ENCODE measurements at regions not wholly inside any gene's neighbourhood (a gene's known extent, or its start where the extent isn't known, plus 50 kb on each side); places are given as distances from the start of the nearest gene placed in this dataset.

GRCh38 chr15:93362821-93363220 lies 273.8 kb upstream of the RGMA start:
- peaks cover 29% of the 10 kb centered on the region for H3K9me3 Mint-ChIP-seq
- no peak for TF ChIP-seq CTCF (IDR thresholded peaks at IDR 0.05)
- peaks cover 1% of the 10 kb centered on the region; the same call in 1 of the 2 replicates for H3K27me3 Mint-ChIP-seq (ENCODE audit: insufficient read depth)
- DNase-seq = no peak
- no peaks in the 10 kb centered on the region for H3K36me3 Mint-ChIP-seq (ENCODE audit: low read depth)
- no peak overlapping the region for H3K4me3 Mint-ChIP-seq
- no peak overlapping the region for H3K27ac Mint-ChIP-seq
- H3K4me1 Mint-ChIP-seq (ENCODE audit: low read depth) = no peaks in the 10 kb centered on the region

- Mint-ChIP-seq H3K27ac (no peak overlapping the region), H3K27me3 (ENCODE audit: insufficient read depth) (peaks cover 1% of the 10 kb centered on the region; the same call in 1 of the 2 replicates), H3K36me3 (ENCODE audit: low read depth) (no peaks in the 10 kb centered on the region), H3K9me3 (peaks cover 35% of the 10 kb centered on the region), H3K4me3 (no peak overlapping the region), H3K4me1 (ENCODE audit: low read depth) (no peaks in the 10 kb centered on the region)
- DNase-seq = no peak
- TF ChIP-seq CTCF (IDR thresholded peaks at IDR 0.05) = no peak
These were observed 273.2 kb upstream of the RGMA start for GRCh38 chr15:93362203-93362602.

GRCh38 chr15:93361703-93362102 lies 272.7 kb upstream of the RGMA start:
- Mint-ChIP-seq H3K4me1 (ENCODE audit: low read depth) (no peaks in the 10 kb centered on the region), H3K9me3 (peaks cover 40% of the 10 kb centered on the region), H3K4me3 (no peak overlapping the region), H3K27me3 (ENCODE audit: insufficient read depth) (peaks cover 1% of the 10 kb centered on the region; the same call in 1 of the 2 replicates), H3K36me3 (ENCODE audit: low read depth) (no peaks in the 10 kb centered on the region), H3K27ac (no peak overlapping the region)
- TF ChIP-seq CTCF (IDR thresholded peaks at IDR 0.05) = no peak
- no peak for DNase-seq

- no peak for TF ChIP-seq CTCF (IDR thresholded peaks at IDR 0.05)
- Mint-ChIP-seq H3K27ac (no peak overlapping the region), H3K36me3 (ENCODE audit: low read depth) (no peaks in the 10 kb centered on the region), H3K27me3 (ENCODE audit: insufficient read depth) (peaks cover 1% of the 10 kb centered on the region; the same call in 1 of the 2 replicates), H3K4me3 (no peak overlapping the region), H3K4me1 (ENCODE audit: low read depth) (no peaks in the 10 kb centered on the region), H3K9me3 (peaks cover 42% of the 10 kb centered on the region)
- DNase-seq = no peak
These were observed 272.0 kb upstream of the RGMA start for GRCh38 chr15:93360976-93361375.

GRCh38 chr15:93360318-93360717 lies 271.3 kb upstream of the RGMA start:
- TF ChIP-seq CTCF (IDR thresholded peaks at IDR 0.05) = no peak
- peaks cover 43% of the 10 kb centered on the region for H3K9me3 Mint-ChIP-seq
- H3K27me3 Mint-ChIP-seq (ENCODE audit: insufficient read depth) = peaks cover 1% of the 10 kb centered on the region; the same call in 1 of the 2 replicates
- no peak overlapping the region for H3K27ac Mint-ChIP-seq
- H3K4me1 Mint-ChIP-seq (ENCODE audit: low read depth) = no peaks in the 10 kb centered on the region
- no peak for DNase-seq
- no peak overlapping the region for H3K4me3 Mint-ChIP-seq
- H3K36me3 Mint-ChIP-seq (ENCODE audit: low read depth) = no peaks in the 10 kb centered on the region; the same call in 1 of the 2 replicates
